ENCODE measurements at regions not wholly inside any gene's neighbourhood (a gene's known extent, or its start where the extent isn't known, plus 50 kb on each side); places are given as distances from the start of the nearest gene placed in this dataset.

- DNase-seq, result no peak
Observed at GRCh38 chr9:79237861-79238260, 333.9 kb upstream of the TLE4 start.

- DNase-seq, result no peak
Observed at GRCh38 chr9:79240774-79241173, 331.0 kb upstream of the TLE4 start.

- DNase-seq, result no peak
Observed at GRCh38 chr9:79242489-79242888, 329.3 kb upstream of the TLE4 start.

GRCh38 chr9:79246170-79246569 lies 325.6 kb upstream of the TLE4 start:
- no peak for DNase-seq

GRCh38 chr9:79247021-79247420 lies 324.7 kb upstream of the TLE4 start:
- no peak for DNase-seq

- no peak for DNase-seq
Observed at GRCh38 chr9:79250806-79251205, 321.0 kb upstream of the TLE4 start.

GRCh38 chr9:79254900-79255650 lies 316.7 kb upstream of the TLE4 start:
- DNase-seq, result peak in 1 of 2 donors; percentile 16

GRCh38 chr9:79255651-79256260 lies 316.0 kb upstream of the TLE4 start:
- no peak for DNase-seq

GRCh38 chr9:79256691-79257213 lies 315.0 kb upstream of the TLE4 start:
- no peak for DNase-seq

- no peak for DNase-seq
Observed at GRCh38 chr9:79257228-79257781, 314.5 kb upstream of the TLE4 start.

GRCh38 chr9:79257790-79258351 lies 313.9 kb upstream of the TLE4 start:
- DNase-seq, result no peak

GRCh38 chr9:79259858-79260257 lies 311.9 kb upstream of the TLE4 start:
- DNase-seq, result no peak

- no peak for DNase-seq
Observed at GRCh38 chr9:79263628-79264027, 308.1 kb upstream of the TLE4 start.

- no peak for DNase-seq
Observed at GRCh38 chr9:79264041-79264440, 307.7 kb upstream of the TLE4 start.

- peak in 1 of 2 donors; percentile 12 for DNase-seq
Observed at GRCh38 chr9:79264511-79265355, 307.0 kb upstream of the TLE4 start.

GRCh38 chr9:79266986-79267385 lies 304.8 kb upstream of the TLE4 start:
- no peak for DNase-seq

- no peak for DNase-seq
Observed at GRCh38 chr9:79268806-79269205, 303.0 kb upstream of the TLE4 start.

- DNase-seq, result no peak
Observed at GRCh38 chr9:79273311-79273710, 298.5 kb upstream of the TLE4 start.

- DNase-seq, result no peak
Observed at GRCh38 chr9:79279356-79279755, 292.4 kb upstream of the TLE4 start.

GRCh38 chr9:79280691-79281090 lies 291.1 kb upstream of the TLE4 start:
- DNase-seq, result no peak

GRCh38 chr9:79284081-79284480 lies 287.7 kb upstream of the TLE4 start:
- no peak for DNase-seq

- DNase-seq, result no peak
Observed at GRCh38 chr9:79286992-79287707, 284.6 kb upstream of the TLE4 start.

Measured in hippocampal formation (tissue), 2 donors.